Mesothelial cell of epicardium (in vitro differentiated cells): ENCODE measurements at regions not wholly inside any gene's neighbourhood (a gene's known extent, or its start where the extent isn't known, plus 50 kb on each side); places are given as distances from the start of the nearest gene placed in this dataset.
A peak's percentile ranks its signal among the peaks of the same experiment; 100 is the strongest.

Experiments
- DNase-seq, 2 experiments: peaks; one replicate each; pipeline ENCODE4 v3.0.0; 2021; ENCODE audit warnings: low spot score in 2 of 2; ENCODE audit not compliant: unreplicated experiment in 2 of 2
- H3K27ac Mint-ChIP-seq: 2 replicates; pipeline ENCODE4 v1.8.0; 2021; ENCODE audit warnings: mixed read lengths
- H3K27me3 Mint-ChIP-seq: 2 replicates; pipeline ENCODE4 v1.8.0; 2021; ENCODE audit warnings: low read depth, mixed read lengths
- H3K36me3 Mint-ChIP-seq: 2 replicates; pipeline ENCODE4 v1.8.0; 2021; ENCODE audit warnings: mixed read lengths
- H3K4me1 Mint-ChIP-seq: 2 replicates; pipeline ENCODE4 v1.8.0; 2021; ENCODE audit warnings: mixed read lengths
- H3K4me3 Mint-ChIP-seq: 2 replicates; pipeline ENCODE4 v1.8.0; 2021; ENCODE audit warnings: mild to moderate bottlenecking, moderate library complexity, mixed read lengths
- H3K9me3 Mint-ChIP-seq: 2 replicates; pipeline ENCODE4 v1.8.0; 2021; ENCODE audit warnings: mixed read lengths
- TF ChIP-seq, protein P1 (sequence below): fragments of 200-600 bp; sonication (generic); IDR thresholded peaks from one replicate; pipeline ENCODE4 v1.5.0; 2021; ENCODE audit warnings: antibody characterized with exemption; ENCODE audit not compliant: unreplicated experiment

DNA sequence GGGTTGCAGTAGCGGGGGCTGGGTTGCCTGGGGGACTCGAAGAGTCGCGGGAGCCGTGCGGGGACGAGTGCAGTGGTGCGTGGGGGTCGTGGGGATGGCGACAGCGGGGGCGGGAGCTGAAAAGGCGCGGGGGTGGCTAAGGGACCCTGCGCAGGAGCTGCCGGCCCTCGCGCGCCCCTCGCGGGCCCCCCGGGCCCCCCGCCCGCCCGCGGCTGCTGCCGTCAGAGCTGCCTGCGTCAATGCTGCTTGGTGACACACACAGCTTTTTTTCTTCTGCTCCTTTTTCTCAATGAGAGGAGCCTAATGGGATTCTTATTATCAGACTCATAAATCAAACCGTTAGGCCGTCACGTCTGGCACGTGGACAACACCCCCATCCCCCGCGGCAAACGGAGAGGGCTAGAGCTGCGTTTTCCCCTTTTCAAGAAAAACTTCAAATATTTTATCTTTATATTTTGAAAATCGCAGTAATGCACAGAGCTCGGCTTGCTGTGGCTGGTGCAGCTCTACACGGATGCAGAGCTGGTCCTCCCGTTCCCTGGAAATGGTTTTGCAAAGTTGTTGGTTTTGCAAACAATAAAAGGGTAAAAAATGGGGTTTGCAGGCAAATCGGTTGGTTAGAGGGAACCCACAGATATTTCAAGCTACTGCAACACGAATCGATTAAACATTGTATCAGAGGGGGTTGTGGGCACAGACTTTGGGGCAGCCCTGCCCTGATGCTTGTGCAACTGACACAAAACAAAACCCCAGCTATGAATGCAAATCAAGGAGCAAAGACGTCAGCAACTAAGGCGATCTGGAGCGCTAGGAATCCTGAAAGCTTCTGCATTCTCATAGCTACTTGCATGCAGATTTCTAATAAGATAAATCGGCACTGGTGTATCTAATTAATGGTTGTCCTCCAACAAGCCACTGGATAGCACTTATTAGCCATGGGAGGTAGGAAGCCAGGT, 161.4 kb downstream of the TBXT start:
- peak overlapping the region; percentile 80 for H3K27ac Mint-ChIP-seq
- H3K9me3 Mint-ChIP-seq, result peaks cover 7% of the 10 kb centered on the region
- TF ChIP-seq, protein P1, sequence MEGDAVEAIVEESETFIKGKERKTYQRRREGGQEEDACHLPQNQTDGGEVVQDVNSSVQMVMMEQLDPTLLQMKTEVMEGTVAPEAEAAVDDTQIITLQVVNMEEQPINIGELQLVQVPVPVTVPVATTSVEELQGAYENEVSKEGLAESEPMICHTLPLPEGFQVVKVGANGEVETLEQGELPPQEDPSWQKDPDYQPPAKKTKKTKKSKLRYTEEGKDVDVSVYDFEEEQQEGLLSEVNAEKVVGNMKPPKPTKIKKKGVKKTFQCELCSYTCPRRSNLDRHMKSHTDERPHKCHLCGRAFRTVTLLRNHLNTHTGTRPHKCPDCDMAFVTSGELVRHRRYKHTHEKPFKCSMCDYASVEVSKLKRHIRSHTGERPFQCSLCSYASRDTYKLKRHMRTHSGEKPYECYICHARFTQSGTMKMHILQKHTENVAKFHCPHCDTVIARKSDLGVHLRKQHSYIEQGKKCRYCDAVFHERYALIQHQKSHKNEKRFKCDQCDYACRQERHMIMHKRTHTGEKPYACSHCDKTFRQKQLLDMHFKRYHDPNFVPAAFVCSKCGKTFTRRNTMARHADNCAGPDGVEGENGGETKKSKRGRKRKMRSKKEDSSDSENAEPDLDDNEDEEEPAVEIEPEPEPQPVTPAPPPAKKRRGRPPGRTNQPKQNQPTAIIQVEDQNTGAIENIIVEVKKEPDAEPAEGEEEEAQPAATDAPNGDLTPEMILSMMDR, result no peak
- peaks cover 48% of the 10 kb centered on the region for H3K4me1 Mint-ChIP-seq
- H3K27me3 Mint-ChIP-seq, result peaks cover 65% of the 10 kb centered on the region
- H3K36me3 Mint-ChIP-seq, result no peaks in the 10 kb centered on the region
- peak overlapping the region; percentile 66 for H3K4me3 Mint-ChIP-seq
- peak; percentile 47 to 79 for DNase-seq

DNA sequence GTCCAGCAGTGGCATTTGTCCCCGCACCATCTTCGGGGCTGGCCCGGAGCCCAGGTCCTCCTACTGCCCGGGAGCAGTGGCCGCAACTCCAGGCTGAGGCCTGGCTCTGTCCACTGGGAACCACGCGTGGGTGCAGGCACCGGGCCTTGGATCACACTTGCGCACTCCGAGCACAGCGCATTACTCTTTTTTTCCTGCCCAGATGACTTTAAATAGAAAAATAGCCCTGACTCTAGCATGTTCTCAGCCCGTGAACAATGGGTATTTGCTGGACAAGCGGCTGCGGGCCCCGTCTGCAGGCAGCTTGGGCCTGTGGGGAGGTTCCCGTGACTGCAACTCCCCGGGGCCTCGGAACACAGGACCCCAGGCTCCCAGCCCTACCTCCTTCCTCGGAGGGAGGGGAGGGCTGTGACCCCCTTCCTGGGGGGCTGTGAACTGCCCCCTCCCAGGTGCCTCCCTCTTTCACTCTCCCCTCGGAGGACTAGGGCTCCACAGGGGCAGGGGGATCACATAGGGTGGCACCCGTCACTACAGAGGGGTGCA, 162.2 kb downstream of the TBXT start:
- Mint-ChIP-seq H3K36me3 (no peaks in the 10 kb centered on the region), H3K4me1 (peaks cover 48% of the 10 kb centered on the region), H3K9me3 (peaks cover 7% of the 10 kb centered on the region), H3K27ac (peak overlapping the region; percentile 85), H3K4me3 (peak overlapping the region; percentile 66), H3K27me3 (peaks cover 61% of the 10 kb centered on the region)
- TF ChIP-seq, protein P1, result no peak
- peak in 1 of 2 experiments; percentile 56 for DNase-seq

DNA sequence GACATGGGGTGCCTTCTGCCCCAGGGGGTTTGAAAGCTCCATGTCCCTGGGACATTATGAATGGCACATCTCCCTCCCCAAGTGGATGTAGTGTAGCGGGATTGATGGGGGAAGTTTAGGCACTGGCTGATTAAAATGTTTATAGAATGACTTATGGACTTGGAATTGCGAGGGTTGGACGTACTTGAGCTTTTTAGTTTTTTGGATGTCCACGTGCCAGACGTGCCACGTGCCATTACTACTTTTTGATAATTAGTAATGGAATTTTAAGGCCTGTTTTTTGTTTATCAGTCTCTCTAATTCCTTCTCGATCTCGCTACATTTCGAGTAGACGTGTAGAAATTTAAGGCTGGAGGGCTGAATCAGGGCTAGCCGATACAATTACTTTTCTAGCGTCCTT, 162.8 kb downstream of the TBXT start:
- Mint-ChIP-seq H3K27ac (peak overlapping the region; percentile 85), H3K9me3 (peaks cover 7% of the 10 kb centered on the region)
- TF ChIP-seq, protein P1, result no peak

DNA sequence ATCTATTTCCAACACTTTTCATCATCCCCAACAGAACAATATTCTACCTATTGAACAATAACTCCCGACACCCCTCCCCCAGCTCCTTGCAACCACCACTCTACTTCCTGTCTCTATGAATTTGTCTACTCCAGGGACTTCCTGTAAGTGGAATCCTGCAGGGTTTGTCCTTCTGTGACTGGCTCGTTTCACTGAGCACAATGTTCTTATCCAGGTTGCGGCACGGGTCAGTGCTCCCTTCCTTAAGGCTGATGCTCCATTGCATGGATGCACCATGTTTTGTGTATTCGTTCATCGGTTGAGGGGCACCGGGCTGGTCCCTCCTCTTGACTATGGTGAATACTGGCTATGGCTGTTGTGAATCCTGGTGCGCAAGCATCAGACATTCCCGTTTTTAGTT, 163.2 kb downstream of the TBXT start:
- Mint-ChIP-seq H3K36me3 (no peaks in the 10 kb centered on the region), H3K4me1 (peaks cover 45% of the 10 kb centered on the region), H3K9me3 (peaks cover 7% of the 10 kb centered on the region), H3K27me3 (peaks cover 59% of the 10 kb centered on the region), H3K27ac (no peak overlapping the region), H3K4me3 (no peak overlapping the region)
- no peak for DNase-seq
- TF ChIP-seq, protein P1, result no peak

More for the DNA sequence above, 162.8 kb downstream of the TBXT start:
- no peak for DNase-seq
- Mint-ChIP-seq H3K4me3 (peak overlapping the region; percentile 66), H3K36me3 (no peaks in the 10 kb centered on the region), H3K4me1 (peaks cover 46% of the 10 kb centered on the region), H3K27me3 (peaks cover 60% of the 10 kb centered on the region)

DNA sequence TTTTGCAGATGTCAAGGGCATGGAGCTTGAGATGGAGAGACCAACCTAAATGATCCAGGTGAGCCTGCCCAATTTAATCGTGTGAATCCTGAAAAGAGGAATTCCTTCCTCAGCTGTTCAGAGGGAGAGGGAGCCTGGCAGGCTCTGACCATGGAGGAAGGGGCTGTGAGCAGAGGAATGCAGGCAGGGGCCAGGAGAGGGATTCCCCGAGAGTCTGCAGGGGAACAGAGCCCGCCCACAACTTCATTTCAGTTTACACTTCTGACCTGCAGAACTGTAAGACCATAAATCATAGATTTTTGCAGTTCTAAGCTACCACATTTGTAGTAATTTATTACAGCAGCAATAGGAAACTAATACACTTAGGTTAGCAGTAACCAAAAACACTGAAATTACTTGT, 164.1 kb downstream of the TBXT start:
- DNase-seq, result no peak
- no peaks in the 10 kb centered on the region for H3K36me3 Mint-ChIP-seq
- TF ChIP-seq, protein P1, result no peak
- H3K4me1 Mint-ChIP-seq, result peaks cover 37% of the 10 kb centered on the region
- no peak overlapping the region for H3K4me3 Mint-ChIP-seq
- peak overlapping the region; percentile 62 for H3K27ac Mint-ChIP-seq
- peaks cover 7% of the 10 kb centered on the region for H3K9me3 Mint-ChIP-seq
- peaks cover 58% of the 10 kb centered on the region for H3K27me3 Mint-ChIP-seq
